ENCODE measurements at regions not wholly inside any gene's neighbourhood (a gene's known extent, or its start where the extent isn't known, plus 50 kb on each side); places are given as distances from the start of the nearest gene placed in this dataset.

DNA sequence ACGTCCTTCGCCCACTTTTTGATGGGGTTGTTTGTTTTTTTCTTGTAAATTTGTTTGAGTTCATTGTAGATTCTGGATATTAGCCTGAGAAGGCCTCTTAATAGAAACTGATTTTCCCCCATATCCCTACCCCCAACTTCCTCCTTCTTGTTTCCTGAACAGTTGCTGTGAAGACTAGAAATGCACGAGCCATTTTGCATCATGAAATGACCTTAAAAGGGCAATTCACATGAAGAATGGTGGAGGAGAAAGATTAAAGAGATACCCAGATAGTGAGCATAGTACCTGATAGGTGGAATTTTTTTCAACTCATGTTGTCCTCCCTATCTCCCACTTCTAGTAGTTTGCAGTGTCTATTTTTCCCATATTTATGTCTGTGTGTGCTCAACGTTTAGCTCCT is 55.2 kb upstream of the KCNH8 start:
- DNase-seq (ENCODE audit: low read depth), result no peak

DNA sequence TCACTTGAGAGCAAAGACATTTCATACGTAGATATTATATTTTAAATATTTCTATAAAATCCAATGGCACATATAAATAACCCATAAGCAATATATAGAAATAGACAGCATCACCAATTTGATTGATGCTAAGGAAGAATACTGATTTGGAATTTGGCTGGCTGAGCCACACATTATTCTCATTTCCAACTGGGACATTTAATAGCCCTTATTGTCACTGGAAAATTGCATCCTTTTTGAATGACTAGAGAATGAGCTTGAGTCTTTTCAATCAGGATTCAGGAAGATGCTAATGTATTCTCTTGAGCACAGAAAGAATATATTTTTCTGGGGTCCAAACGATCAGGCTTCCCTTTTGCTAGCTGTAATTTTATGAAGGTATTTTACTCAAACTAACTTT is 70.9 kb upstream of the KCNH8 start:
- no peak for DNase-seq (ENCODE audit: low read depth)

- no peak for DNase-seq (ENCODE audit: low read depth)
Measured at GRCh38 chr3:19075037-19075436, 73.3 kb upstream of the KCNH8 start.

DNA sequence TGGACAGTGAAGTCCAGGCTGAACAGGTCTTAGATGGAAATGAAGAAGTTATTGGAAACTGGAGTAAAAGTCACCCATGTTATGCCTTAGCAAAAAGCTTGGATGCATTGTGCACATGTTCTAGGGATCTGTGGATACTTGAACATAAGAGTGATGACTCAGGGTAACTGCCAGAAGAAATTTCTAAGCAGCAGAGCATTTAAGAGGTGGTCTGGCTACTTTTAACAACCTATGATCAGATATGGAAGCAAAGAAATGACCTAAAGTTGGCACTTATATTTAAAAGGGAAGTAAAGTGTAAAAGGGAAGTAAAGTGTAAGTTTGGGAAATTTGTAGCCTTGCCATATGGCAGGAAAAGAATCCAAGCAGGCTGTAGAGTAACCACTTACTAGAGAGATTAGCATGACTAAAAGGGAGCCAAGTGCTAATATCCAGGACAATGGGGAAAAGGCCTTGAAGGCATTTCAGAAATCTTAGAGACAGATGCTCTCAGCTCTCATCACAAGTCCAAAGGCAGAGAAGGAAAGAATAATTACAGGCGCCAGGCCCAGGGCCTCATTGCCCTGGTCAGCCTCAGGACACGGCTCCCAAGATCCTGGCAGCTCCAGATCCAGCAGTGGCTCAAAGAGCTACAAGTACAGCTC is 73.9 kb upstream of the KCNH8 start:
- DNase-seq (ENCODE audit: low read depth), result no peak

GRCh38 chr3:19073341-19074105 is 74.8 kb upstream of the KCNH8 start:
- DNase-seq (ENCODE audit: low read depth), result no peak

DNA sequence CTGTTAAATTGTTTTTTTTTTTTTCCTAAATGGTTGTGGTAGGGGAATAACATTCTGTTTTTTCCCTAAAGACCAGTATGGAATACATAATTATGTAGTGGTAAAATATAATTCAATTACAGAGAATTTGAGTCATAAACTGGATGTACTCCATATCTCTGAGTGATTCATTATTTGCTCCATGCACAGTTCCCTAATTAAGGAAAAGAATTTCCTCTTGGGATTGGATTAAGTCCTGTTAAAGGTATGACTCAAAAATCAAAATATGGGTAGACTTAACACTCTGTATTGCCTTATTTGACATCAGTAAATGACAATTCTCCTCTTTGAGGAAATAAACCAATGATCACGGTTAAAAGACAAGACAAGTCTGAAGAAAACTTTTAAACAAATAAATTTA is 78.0 kb upstream of the KCNH8 start:
- DNase-seq (ENCODE audit: low read depth), result no peak

GRCh38 chr3:19065027-19065426 is 83.3 kb upstream of the KCNH8 start:
- no peak for DNase-seq (ENCODE audit: low read depth)

- no peak for DNase-seq (ENCODE audit: low read depth)
Measured at GRCh38 chr3:19063936-19064335, 84.4 kb upstream of the KCNH8 start.

- DNase-seq (ENCODE audit: low read depth), result no peak
Measured at GRCh38 chr3:19060404-19060803, 87.9 kb upstream of the KCNH8 start.

DNA sequence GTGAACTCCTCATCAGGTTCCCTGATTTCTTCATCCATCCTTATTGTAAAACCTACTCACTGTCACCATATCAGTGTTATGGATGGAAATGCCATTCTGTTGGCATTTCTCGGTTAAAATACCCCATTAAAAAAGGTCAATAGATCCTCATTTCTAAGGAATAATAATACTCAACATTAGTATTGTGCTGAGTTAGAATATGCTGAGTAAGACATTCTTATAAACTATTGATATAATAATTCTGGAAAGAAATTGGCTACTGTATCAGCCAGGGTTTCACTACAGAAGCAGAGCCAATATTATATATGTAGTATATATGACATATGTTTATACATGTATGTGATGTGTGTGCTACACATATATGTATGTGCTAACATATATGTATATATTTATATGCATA is 95.4 kb upstream of the KCNH8 start:
- DNase-seq (ENCODE audit: low read depth), result no peak

DNA sequence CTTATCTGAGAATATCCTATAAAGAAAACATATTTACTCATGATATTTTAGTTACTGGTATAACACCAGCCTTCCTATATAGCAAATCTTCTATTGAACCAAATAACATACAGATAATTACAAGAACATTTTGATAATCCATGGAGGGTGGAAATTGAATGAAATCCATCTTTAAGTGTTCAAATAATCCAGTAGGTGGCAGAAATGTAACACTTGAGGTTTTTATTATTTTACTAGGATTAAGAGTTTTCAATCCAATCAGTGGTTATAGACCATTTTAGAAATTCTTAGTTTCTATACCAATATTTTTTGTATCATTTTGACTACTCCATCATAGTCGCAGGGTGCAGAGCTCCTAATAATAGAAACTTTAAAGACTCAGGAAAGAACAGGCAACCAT is 101.9 kb upstream of the KCNH8 start:
- DNase-seq (ENCODE audit: low read depth), result no peak

GRCh38 chr3:19030522-19030839 is 117.8 kb upstream of the KCNH8 start:
- DNase-seq (ENCODE audit: low read depth), result no peak

GRCh38 chr3:19029837-19030521 is 118.3 kb upstream of the KCNH8 start:
- no peak for DNase-seq (ENCODE audit: low read depth)

GRCh38 chr3:19025441-19025840 is 122.9 kb upstream of the KCNH8 start:
- no peak for DNase-seq (ENCODE audit: low read depth)

- DNase-seq (ENCODE audit: low read depth), result no peak
Measured at GRCh38 chr3:19022546-19022945, 125.8 kb upstream of the KCNH8 start.

- no peak for DNase-seq (ENCODE audit: low read depth)
Measured at GRCh38 chr3:19016851-19017250, 131.5 kb upstream of the KCNH8 start.

GRCh38 chr3:19013879-19014278 is 134.4 kb upstream of the KCNH8 start:
- DNase-seq (ENCODE audit: low read depth), result no peak

GRCh38 chr3:19012846-19013245 is 135.5 kb upstream of the KCNH8 start:
- no peak for DNase-seq (ENCODE audit: low read depth)

- DNase-seq (ENCODE audit: low read depth), result no peak
Measured at GRCh38 chr3:19002606-19003005, 145.7 kb upstream of the KCNH8 start.

DNA sequence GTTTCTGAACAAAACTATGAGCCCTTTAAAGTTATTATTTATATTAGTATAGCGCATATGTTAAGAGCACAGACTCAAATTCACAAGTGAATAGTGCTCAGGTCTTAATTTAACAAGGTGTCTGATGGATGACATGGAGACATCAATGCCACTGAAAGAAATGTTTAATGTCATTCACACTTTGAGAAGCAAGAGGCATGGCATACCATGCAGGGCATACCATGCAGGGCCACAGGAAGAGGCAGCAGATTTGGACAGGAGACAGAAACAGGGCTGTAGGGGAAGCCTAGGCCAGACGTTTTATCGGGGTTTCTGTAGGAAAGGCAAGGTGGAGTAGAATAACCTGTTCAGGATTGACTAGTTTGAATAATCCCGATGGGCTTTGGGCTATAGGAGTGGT is 150.2 kb upstream of the KCNH8 start:
- no peak for DNase-seq (ENCODE audit: low read depth)

DNA sequence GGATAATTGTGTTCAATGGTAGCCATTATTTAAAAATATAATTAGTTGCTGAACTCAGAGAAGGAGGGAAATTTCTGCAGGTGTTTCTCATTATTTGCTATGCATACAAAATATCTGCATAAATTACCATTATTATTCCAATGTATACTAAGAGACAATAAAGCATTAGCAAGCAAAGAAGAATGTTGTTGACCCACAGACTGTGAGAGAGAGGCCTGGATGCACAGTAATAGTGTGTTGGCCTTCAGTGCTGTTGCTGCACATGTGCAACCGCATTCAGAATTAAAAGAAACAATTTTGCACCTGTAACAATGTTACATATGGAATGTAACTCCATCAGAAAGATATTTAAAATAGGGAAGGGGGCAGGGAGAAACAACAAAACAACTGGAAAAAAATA is 155.6 kb upstream of the KCNH8 start:
- DNase-seq (ENCODE audit: low read depth), result no peak

DNA sequence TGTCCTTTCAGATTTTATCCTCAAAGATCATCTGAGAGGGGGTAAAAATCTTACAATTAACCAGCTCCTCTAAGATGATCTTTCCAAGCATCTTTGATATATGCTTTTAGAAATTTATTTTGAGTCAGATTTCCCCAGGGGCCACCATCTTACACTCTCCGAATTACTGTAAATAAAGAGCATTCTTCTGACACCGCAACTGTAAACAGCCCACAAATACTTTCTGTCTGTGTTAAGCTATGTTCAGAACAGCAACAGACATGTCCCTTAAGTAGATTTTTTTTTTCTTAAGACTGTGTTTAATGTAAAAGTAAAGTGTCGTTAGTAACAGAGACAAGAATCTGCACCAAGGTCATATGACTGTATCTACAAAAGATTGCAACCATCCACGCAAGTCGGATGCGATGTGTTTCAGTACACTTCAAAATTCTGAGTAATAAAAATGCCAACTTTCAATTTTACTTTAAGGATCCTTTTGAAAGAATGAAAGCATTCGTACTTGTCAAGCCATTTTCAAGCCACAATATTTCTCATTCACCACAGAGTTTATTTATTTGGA is 159.0 kb upstream of the KCNH8 start:
- DNase-seq (ENCODE audit: low read depth), result no peak

DNA sequence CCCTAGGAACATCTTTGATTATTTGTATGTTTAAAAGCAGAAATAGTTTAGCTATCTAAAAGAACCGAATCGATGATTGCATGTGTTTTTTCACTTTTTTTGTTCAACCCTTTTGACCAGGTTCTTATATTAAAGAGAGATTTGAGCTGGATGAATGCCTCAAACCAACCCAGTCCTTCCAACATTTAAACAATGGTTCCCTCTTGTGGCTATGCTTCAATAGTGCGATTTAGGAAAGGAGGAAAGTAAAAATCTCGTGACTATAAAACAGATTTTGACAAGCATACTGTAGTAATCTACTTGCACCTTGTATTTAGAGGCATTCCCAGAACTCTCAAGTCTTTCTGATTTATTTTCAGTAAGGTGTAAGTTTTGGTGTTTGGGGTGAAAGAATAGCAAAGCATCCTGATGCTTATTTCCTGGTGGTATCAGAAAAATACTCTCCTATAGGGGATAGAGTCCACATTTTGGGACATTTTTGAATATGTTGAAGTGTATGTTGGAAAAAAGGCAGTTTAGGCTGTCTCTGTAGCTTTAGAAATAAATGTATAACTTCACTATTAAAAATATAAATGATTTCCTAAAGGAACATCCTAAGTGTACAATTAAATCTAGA is 159.6 kb upstream of the KCNH8 start:
- DNase-seq (ENCODE audit: low read depth), result no peak

Data from activated T-cell treated with anti-CD3 and anti-CD28 coated beads for 48 hours (primary cell).